ENCODE measurements at regions not wholly inside any gene's neighbourhood (a gene's known extent, or its start where the extent isn't known, plus 50 kb on each side); places are given as distances from the start of the nearest gene placed in this dataset.

GRCh38 chr13:82681535-82681934, 1200.7 kb downstream of the SLITRK1 start:
- TF ChIP-seq EZH2phosphoT487 (IDR thresholded peaks at IDR 0.05; ENCODE audit: low read depth, severe bottlenecking, unreplicated experiment) (no peak), CTCF (IDR thresholded peaks at IDR 0.05; ENCODE audit: poor library complexity) (no peak), EZH2 (IDR thresholded peaks at IDR 0.05; ENCODE audit: borderline replicate concordance) (no peak)

Data from hepatocyte (in vitro differentiated cells).